Karpas-422 (cell line): ENCODE measurements at regions not wholly inside any gene's neighbourhood (a gene's known extent, or its start where the extent isn't known, plus 50 kb on each side); places are given as distances from the start of the nearest gene placed in this dataset.

Experiments used
- DNase-seq: peaks from one replicate; pipeline ENCODE4 v3.0.0-alpha.2; 2015
- H2AFZ ChIP-seq: fragments of 200-600 bp; sonication (generic); 2 replicates; pipeline ENCODE4 v1.6.1; 2014; ENCODE audit warnings: antibody characterized with exemption, low read length, mixed read lengths
- H3K27ac ChIP-seq: fragments of 200-600 bp; sonication (generic); 2 replicates; pipeline ENCODE4 v1.5.1; 2014; ENCODE audit warnings: mild to moderate bottlenecking, low read length, moderate library complexity
- H3K27me3 ChIP-seq: fragments of 200-600 bp; sonication (generic); 2 replicates; pipeline ENCODE4 v1.6.1; 2014; ENCODE audit warnings: low read length, mixed read lengths
- H3K36me3 ChIP-seq: fragments of 200-600 bp; sonication (generic); 2 replicates; pipeline ENCODE4 v1.6.1; 2014; ENCODE audit warnings: low read length, mixed read lengths; ENCODE audit not compliant: insufficient read depth
- H3K4me1 ChIP-seq: fragments of 200-600 bp; sonication (generic); 2 replicates; pipeline ENCODE4 v1.6.1; 2014; ENCODE audit warnings: mild to moderate bottlenecking, low read length, mixed read lengths
- H3K4me2 ChIP-seq: fragments of 200-600 bp; sonication (generic); 2 replicates; pipeline ENCODE4 v1.6.1; 2014; ENCODE audit warnings: low read length, low read depth, mild to moderate bottlenecking; ENCODE audit not compliant: poor library complexity, severe bottlenecking
- H3K4me3 ChIP-seq: fragments of 200-600 bp; sonication (generic); 2 replicates; pipeline ENCODE4 v1.5.1; 2014; ENCODE audit warnings: mild to moderate bottlenecking, antibody characterized with exemption, low read length, mixed read lengths
- H3K79me2 ChIP-seq: fragments of 200-600 bp; sonication (generic); 2 replicates; pipeline ENCODE4 v1.6.1; 2014; ENCODE audit warnings: mild to moderate bottlenecking, low read length, mixed read lengths
- H3K9ac ChIP-seq: fragments of 200-600 bp; sonication (generic); 2 replicates; pipeline ENCODE4 v1.6.0; 2014; ENCODE audit warnings: low read length
- H3K9me2 ChIP-seq: fragments of 200-600 bp; sonication (generic), shearing (Covaris generic); replicated peaks from 2 replicates; pipeline ENCODE4 v1.6.0; 2014; ENCODE audit warnings: mild to moderate bottlenecking, low read length, moderate library complexity; ENCODE audit not compliant: insufficient read depth
- H3K9me3 ChIP-seq: fragments of 300-700, 200-600 bp; sonication (generic); 2 replicates; pipeline ENCODE4 v1.6.1; 2014; ENCODE audit warnings: low read length, mixed read lengths
- H4K20me1 ChIP-seq: fragments of 200-600 bp; sonication (generic); 2 replicates; pipeline ENCODE4 v1.6.1; 2014; ENCODE audit warnings: mild to moderate bottlenecking, antibody characterized with exemption, low read length, low read depth; ENCODE audit not compliant: insufficient read depth

DNA sequence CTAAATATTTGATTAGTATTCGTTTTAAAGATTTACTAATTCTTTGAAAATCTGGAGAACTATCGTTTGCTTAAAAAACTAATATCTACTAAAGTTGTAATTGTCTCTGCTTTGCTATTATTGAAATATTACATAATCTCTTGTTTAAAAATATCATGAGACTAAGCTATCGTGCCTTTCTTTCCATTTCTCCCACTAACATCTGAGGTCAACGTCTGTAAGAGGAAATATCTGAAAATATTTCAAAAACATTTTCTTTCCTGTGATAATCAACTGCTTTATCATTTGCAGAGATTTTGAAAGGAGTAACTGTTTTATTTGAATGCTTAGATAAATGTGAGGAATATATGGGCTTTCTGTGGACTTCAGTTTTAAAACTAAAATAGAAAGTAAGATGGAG is 694.1 kb downstream of the USP25 start:
- H3K9me3 ChIP-seq: peaks cover 12% of the 10 kb centered on the region
- H3K4me1 ChIP-seq: no peaks in the 10 kb centered on the region
- no peaks in the 10 kb centered on the region for H3K79me2 ChIP-seq
- no peaks in the 10 kb centered on the region for H3K9me2 ChIP-seq
- no peak overlapping the region for H3K27ac ChIP-seq
- no peak overlapping the region for H3K9ac ChIP-seq
- no peaks in the 10 kb centered on the region for H4K20me1 ChIP-seq
- no peak overlapping the region for H2AFZ ChIP-seq
- no peak for DNase-seq
- no peaks in the 10 kb centered on the region for H3K27me3 ChIP-seq
- H3K4me3 ChIP-seq: no peak overlapping the region
- H3K36me3 ChIP-seq: no peaks in the 10 kb centered on the region
- no peak overlapping the region for H3K4me2 ChIP-seq

- H3K4me3 ChIP-seq: no peak overlapping the region
- no peaks in the 10 kb centered on the region for H3K9me2 ChIP-seq
- H3K9me3 ChIP-seq: peaks cover 14% of the 10 kb centered on the region
- no peak overlapping the region for H3K4me2 ChIP-seq
- H4K20me1 ChIP-seq: no peaks in the 10 kb centered on the region
- H3K9ac ChIP-seq: no peak overlapping the region
- no peak overlapping the region for H3K27ac ChIP-seq
- no peaks in the 10 kb centered on the region for H3K4me1 ChIP-seq
- H2AFZ ChIP-seq: no peak overlapping the region
- DNase-seq: no peak
- no peaks in the 10 kb centered on the region for H3K27me3 ChIP-seq
- no peaks in the 10 kb centered on the region for H3K79me2 ChIP-seq
- H3K36me3 ChIP-seq: no peaks in the 10 kb centered on the region
These were observed 694.6 kb downstream of the USP25 start for GRCh38 chr21:16424331-16424751.

DNA sequence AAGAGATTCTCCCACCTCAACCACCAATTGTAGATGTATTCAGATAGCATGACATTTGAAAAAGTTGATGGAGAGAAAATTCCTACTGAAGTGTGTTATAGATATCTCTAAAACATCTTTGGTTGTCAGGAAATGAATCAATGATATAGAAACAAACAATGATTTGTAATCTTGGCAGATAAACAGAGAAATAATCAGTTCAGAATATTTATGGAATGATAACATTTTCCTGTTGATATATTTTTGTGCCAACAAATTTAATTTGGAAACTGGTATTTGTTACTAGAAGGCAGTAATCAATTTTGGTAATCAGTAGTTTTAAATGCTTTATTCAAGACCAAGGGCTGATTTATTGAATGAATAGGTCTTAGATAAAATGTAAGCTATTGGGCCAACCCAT is 695.6 kb downstream of the USP25 start:
- Histone ChIP-seq H3K36me3 (no peaks in the 10 kb centered on the region), H3K4me2 (no peak overlapping the region), H3K4me1 (no peaks in the 10 kb centered on the region), H2AFZ (no peak overlapping the region), H3K9me3 (peaks cover 14% of the 10 kb centered on the region), H4K20me1 (no peaks in the 10 kb centered on the region), H3K9ac (no peak overlapping the region), H3K9me2 (no peaks in the 10 kb centered on the region), H3K27me3 (no peaks in the 10 kb centered on the region), H3K79me2 (no peaks in the 10 kb centered on the region), H3K4me3 (no peak overlapping the region), H3K27ac (no peak overlapping the region)
- DNase-seq: no peak

DNA sequence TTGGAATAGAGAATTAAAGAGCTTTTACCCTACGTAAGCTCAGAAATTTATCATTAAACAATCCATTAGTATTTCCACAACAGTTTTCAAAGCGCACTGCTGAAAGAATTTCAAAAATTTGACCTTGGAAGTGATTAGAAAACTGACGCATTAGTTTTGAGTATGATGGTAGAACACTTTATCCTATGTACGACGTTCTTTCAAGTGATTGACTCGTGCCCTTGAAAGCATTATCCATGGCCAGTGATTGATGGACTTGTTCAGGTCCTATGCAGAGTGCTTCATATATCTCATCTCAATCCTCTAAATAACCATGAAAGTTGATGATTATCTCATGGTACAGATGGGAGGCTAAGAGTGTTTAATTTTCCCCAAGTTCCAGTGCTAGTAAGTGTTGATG is 697.2 kb downstream of the USP25 start:
- Histone ChIP-seq H3K4me2 (no peak overlapping the region), H3K27me3 (no peaks in the 10 kb centered on the region), H3K79me2 (no peaks in the 10 kb centered on the region), H3K9me2 (no peaks in the 10 kb centered on the region), H3K27ac (no peak overlapping the region), H3K9ac (no peak overlapping the region), H3K9me3 (peaks cover 17% of the 10 kb centered on the region), H3K36me3 (no peaks in the 10 kb centered on the region), H2AFZ (no peak overlapping the region), H3K4me3 (no peak overlapping the region), H3K4me1 (no peaks in the 10 kb centered on the region), H4K20me1 (no peaks in the 10 kb centered on the region)
- no peak for DNase-seq

- H3K4me2 ChIP-seq: no peak overlapping the region
- H3K27ac ChIP-seq: no peak overlapping the region
- no peak overlapping the region for H2AFZ ChIP-seq
- H4K20me1 ChIP-seq: no peaks in the 10 kb centered on the region
- no peaks in the 10 kb centered on the region for H3K36me3 ChIP-seq
- no peaks in the 10 kb centered on the region for H3K9me2 ChIP-seq
- peaks cover 17% of the 10 kb centered on the region for H3K9me3 ChIP-seq
- H3K9ac ChIP-seq: no peak overlapping the region
- no peak overlapping the region for H3K4me3 ChIP-seq
- H3K79me2 ChIP-seq: no peaks in the 10 kb centered on the region
- H3K4me1 ChIP-seq: no peaks in the 10 kb centered on the region
- DNase-seq: no peak
- no peaks in the 10 kb centered on the region for H3K27me3 ChIP-seq
These were observed 697.9 kb downstream of the USP25 start for GRCh38 chr21:16427587-16428087.

DNA sequence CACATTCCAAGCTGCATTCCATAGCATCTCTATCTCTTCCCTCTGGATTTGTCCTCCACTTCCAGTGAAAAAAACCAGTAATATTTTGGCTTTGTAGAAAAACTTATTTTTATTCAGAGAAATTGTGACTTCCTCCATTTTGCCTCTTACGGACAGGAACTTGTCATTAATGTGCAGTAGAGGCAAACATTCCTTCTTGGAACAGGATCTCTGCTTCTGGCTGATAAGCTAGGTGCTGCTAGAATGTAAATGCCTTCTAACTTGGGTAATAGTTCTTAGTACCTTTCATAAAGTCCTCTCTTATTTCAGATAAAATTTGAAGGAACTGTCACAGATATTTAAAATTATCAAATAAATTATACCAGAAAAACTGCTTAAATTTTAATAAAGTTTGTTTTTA is 707.8 kb downstream of the USP25 start:
- no peak overlapping the region for H3K4me3 ChIP-seq
- H3K27me3 ChIP-seq: no peaks in the 10 kb centered on the region
- no peaks in the 10 kb centered on the region for H3K9me2 ChIP-seq
- H3K79me2 ChIP-seq: no peaks in the 10 kb centered on the region
- H2AFZ ChIP-seq: no peak overlapping the region
- H3K4me1 ChIP-seq: no peaks in the 10 kb centered on the region
- H3K9ac ChIP-seq: no peak overlapping the region
- H3K36me3 ChIP-seq: no peaks in the 10 kb centered on the region
- no peak overlapping the region for H3K4me2 ChIP-seq
- no peak overlapping the region for H3K27ac ChIP-seq
- DNase-seq: no peak
- peaks cover 15% of the 10 kb centered on the region; the same call in 1 of the 2 replicates for H3K9me3 ChIP-seq
- H4K20me1 ChIP-seq: no peaks in the 10 kb centered on the region

- no peaks in the 10 kb centered on the region for H3K36me3 ChIP-seq
- no peak overlapping the region for H3K4me2 ChIP-seq
- no peak overlapping the region for H3K4me3 ChIP-seq
- no peak overlapping the region for H3K27ac ChIP-seq
- no peaks in the 10 kb centered on the region for H3K9me2 ChIP-seq
- no peak overlapping the region for H2AFZ ChIP-seq
- no peaks in the 10 kb centered on the region for H3K27me3 ChIP-seq
- H3K4me1 ChIP-seq: no peaks in the 10 kb centered on the region
- H3K9ac ChIP-seq: no peak overlapping the region
- DNase-seq: no peak
- H4K20me1 ChIP-seq: no peaks in the 10 kb centered on the region
- H3K79me2 ChIP-seq: no peaks in the 10 kb centered on the region
- H3K9me3 ChIP-seq: peaks cover 11% of the 10 kb centered on the region; the same call in 1 of the 2 replicates
These were observed 709.0 kb downstream of the USP25 start for GRCh38 chr21:16438761-16439160.

DNA sequence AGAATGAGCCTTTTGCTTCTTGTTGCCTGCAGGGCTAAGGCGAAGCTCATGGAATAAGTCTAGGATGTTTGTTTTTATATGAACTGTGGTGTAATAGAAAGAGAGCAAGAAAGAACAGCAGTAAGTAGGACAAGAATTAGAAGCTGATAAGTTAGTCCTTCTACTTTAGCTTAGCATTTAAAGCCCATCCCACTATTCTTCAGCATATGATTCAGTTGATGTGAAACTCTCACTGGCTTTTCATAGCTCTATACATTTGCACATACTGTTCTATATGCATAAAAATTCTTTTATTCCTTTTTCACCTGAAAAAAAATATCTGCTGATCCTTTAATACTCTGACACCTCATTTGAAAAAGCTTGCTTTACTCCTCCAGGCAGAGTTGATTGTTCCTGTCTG is 712.0 kb downstream of the USP25 start:
- DNase-seq: no peak
- Histone ChIP-seq H3K27me3 (no peaks in the 10 kb centered on the region), H3K9me2 (no peaks in the 10 kb centered on the region), H3K4me3 (no peak overlapping the region), H3K4me2 (no peak overlapping the region), H3K27ac (no peak overlapping the region), H3K9me3 (peaks cover 12% of the 10 kb centered on the region), H3K4me1 (no peaks in the 10 kb centered on the region), H3K79me2 (no peaks in the 10 kb centered on the region), H3K9ac (no peak overlapping the region), H2AFZ (no peak overlapping the region), H4K20me1 (no peaks in the 10 kb centered on the region), H3K36me3 (no peaks in the 10 kb centered on the region)

DNA sequence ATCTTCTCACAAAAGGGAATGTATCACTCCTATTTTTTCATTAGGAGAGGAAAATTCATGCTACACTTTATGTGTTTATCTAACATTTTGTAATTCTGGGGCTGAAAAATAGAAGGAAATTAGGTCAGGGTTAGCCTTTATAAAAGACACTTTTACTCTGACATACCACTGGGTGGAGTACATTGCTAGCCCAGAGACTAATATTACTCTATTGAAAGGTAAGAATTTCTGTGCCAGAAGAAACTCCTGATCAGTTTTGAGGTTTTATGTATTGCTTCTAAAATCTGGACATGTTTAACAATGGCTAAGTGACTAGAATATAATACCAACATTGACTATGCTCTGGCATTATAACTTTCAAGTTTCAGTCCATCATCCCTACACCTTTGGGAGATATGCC is 724.6 kb downstream of the USP25 start:
- no peak overlapping the region for H3K9ac ChIP-seq
- no peak overlapping the region for H3K27ac ChIP-seq
- H3K79me2 ChIP-seq: no peaks in the 10 kb centered on the region
- no peaks in the 10 kb centered on the region for H3K4me1 ChIP-seq
- no peaks in the 10 kb centered on the region for H4K20me1 ChIP-seq
- H3K9me2 ChIP-seq: no peaks in the 10 kb centered on the region
- H3K27me3 ChIP-seq: no peaks in the 10 kb centered on the region
- peaks cover 17% of the 10 kb centered on the region for H3K9me3 ChIP-seq
- DNase-seq: no peak
- no peak overlapping the region for H3K4me2 ChIP-seq
- H3K4me3 ChIP-seq: no peak overlapping the region
- H2AFZ ChIP-seq: no peak overlapping the region
- no peaks in the 10 kb centered on the region for H3K36me3 ChIP-seq
